Bronchial epithelial cell (primary cell): ENCODE measurements at regions not wholly inside any gene's neighbourhood (a gene's known extent, or its start where the extent isn't known, plus 50 kb on each side); places are given as distances from the start of the nearest gene placed in this dataset.
"Not testable (repeated sequence)": the region's sequence is repeated elsewhere in the genome, so short reads cannot be mapped to it uniquely, and the experiment has no call there.

Source experiments
- DNase-seq: peaks from one replicate; pipeline ENCODE4 v3.0.0-alpha.2; 2010; ENCODE audit warnings: low read depth
- FAIRE-seq: peaks from 2 replicates; lab custom pipeline; 2011; peaks lifted over from hg19 to GRCh38; lab: Jason Lieb, UNC
- H3K27me3 ChIP-seq: 2 replicates; pipeline ENCODE4 v1.5.1; 2011; ENCODE audit warnings: low read length; ENCODE audit not compliant: control insufficient read depth, insufficient read depth
- H3K36me3 ChIP-seq: 2 replicates; pipeline ENCODE4 v1.5.1; 2011; ENCODE audit warnings: low read length; ENCODE audit not compliant: control insufficient read depth, insufficient read depth
- H3K4me3 ChIP-seq: 2 replicates; pipeline ENCODE4 v1.5.1; 2011; ENCODE audit warnings: mild to moderate bottlenecking, low read depth, low read length, control low read depth
- CTCF ChIP-seq: IDR thresholded peaks from 2 replicates; pipeline ENCODE4 v1.5.1; 2011; ENCODE audit warnings: mild to moderate bottlenecking, moderate library complexity, low read length, control low read depth, inconsistent platforms; ENCODE audit not compliant: insufficient read depth, severe bottlenecking

- Histone ChIP-seq H3K27me3 (no peaks in the 10 kb centered on the region), H3K36me3 (no peaks in the 10 kb centered on the region), H3K4me3 (no peak overlapping the region)
- peak; percentile 7 for DNase-seq
- no peak for TF ChIP-seq CTCF
- no peak for FAIRE-seq
These were observed 2304.0 kb downstream of the ARAP2 start for GRCh38 chr4:33940281-33940680.

GRCh38 chr4:33941854-33942253 lies 2302.5 kb downstream of the ARAP2 start:
- FAIRE-seq (no peak), DNase-seq (peak; percentile 1)
- Histone ChIP-seq H3K27me3 (no peaks in the 10 kb centered on the region), H3K36me3 (no peaks in the 10 kb centered on the region), H3K4me3 (no peak overlapping the region)
- no peak for TF ChIP-seq CTCF

GRCh38 chr4:33948921-33949320 lies 2295.4 kb downstream of the ARAP2 start:
- DNase-seq, result no peak
- no peaks in the 10 kb centered on the region for H3K27me3 ChIP-seq

DNA sequence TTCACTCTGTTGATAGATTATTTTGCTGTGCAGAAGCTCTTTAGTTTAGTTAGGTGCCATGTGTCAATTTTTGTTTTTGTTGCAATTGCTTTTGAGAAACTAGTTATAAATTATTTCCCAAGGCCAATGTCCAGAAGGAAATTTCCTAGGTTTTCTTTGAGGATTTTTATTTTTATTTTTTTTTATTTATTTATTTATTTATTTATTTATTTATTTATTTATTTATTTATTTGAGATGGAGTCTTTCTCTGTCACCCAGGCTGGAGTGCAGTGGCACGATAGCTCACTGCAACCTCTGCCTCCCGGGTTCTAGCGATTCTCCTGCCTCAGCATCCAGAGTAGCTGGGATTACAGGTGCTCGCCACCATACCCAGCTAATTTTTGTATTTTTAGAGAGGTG lies 2290.5 kb downstream of the ARAP2 start:
- not testable (repeated sequence) for FAIRE-seq, DNase-seq, H3K36me3 ChIP-seq, H3K27me3 ChIP-seq, H3K4me3 ChIP-seq

More at GRCh38 chr4:33948921-33949320, 2295.4 kb downstream of the ARAP2 start:
- no peak for FAIRE-seq
- TF ChIP-seq CTCF, result no peak
- Histone ChIP-seq H3K36me3 (no peaks in the 10 kb centered on the region), H3K4me3 (no peak overlapping the region)

- H3K36me3 ChIP-seq, result no peaks in the 10 kb centered on the region
- no peak overlapping the region for H3K4me3 ChIP-seq
- H3K27me3 ChIP-seq, result no peaks in the 10 kb centered on the region
- DNase-seq, result no peak
- no peak for FAIRE-seq
- no peak for TF ChIP-seq CTCF
These were observed 2289.6 kb downstream of the ARAP2 start for GRCh38 chr4:33954759-33955158.

GRCh38 chr4:33959519-33959918 lies 2284.8 kb downstream of the ARAP2 start:
- Histone ChIP-seq H3K27me3 (no peaks in the 10 kb centered on the region), H3K4me3 (no peak overlapping the region), H3K36me3 (no peaks in the 10 kb centered on the region)
- FAIRE-seq, result no peak
- no peak for TF ChIP-seq CTCF
- DNase-seq, result no peak
